COLO829 (cell line): ENCODE measurements at regions not wholly inside any gene's neighbourhood (a gene's known extent, or its start where the extent isn't known, plus 50 kb on each side); places are given as distances from the start of the nearest gene placed in this dataset.

Source experiments
- DNase-seq: peaks from one replicate; pipeline ENCODE4 v3.0.0; 2012; ENCODE audit warnings: low spot score

GRCh38 chr10:52651293-52651692, 121.3 kb downstream of the MBL2 start:
- no peak for DNase-seq

- DNase-seq = no peak
Observed at GRCh38 chr10:52652431-52653262, 119.9 kb downstream of the MBL2 start.

GRCh38 chr10:52653263-52653909, 119.2 kb downstream of the MBL2 start:
- no peak for DNase-seq

- DNase-seq = no peak
Observed at GRCh38 chr10:52654201-52654600, 118.4 kb downstream of the MBL2 start.

- DNase-seq = no peak
Observed at GRCh38 chr10:52658112-52658511, 114.5 kb downstream of the MBL2 start.

GRCh38 chr10:52659085-52659484, 113.5 kb downstream of the MBL2 start:
- DNase-seq = no peak

- no peak for DNase-seq
Observed at GRCh38 chr10:52662256-52662655, 110.3 kb downstream of the MBL2 start.

- no peak for DNase-seq
Observed at GRCh38 chr10:52663161-52663560, 109.4 kb downstream of the MBL2 start.

- DNase-seq = no peak
Observed at GRCh38 chr10:52664629-52665028, 108.0 kb downstream of the MBL2 start.

GRCh38 chr10:52665821-52666220, 106.8 kb downstream of the MBL2 start:
- no peak for DNase-seq

- no peak for DNase-seq
Observed at GRCh38 chr10:52666931-52667330, 105.7 kb downstream of the MBL2 start.

GRCh38 chr10:52668024-52668423, 104.6 kb downstream of the MBL2 start:
- no peak for DNase-seq

- no peak for DNase-seq
Observed at GRCh38 chr10:52672880-52673279, 99.7 kb downstream of the MBL2 start.

- DNase-seq = no peak
Observed at GRCh38 chr10:52673468-52673867, 99.1 kb downstream of the MBL2 start.

- DNase-seq = no peak
Observed at GRCh38 chr10:52674474-52674873, 98.1 kb downstream of the MBL2 start.

GRCh38 chr10:52677086-52677485, 95.5 kb downstream of the MBL2 start:
- DNase-seq = no peak

GRCh38 chr10:52678611-52679010, 94.0 kb downstream of the MBL2 start:
- DNase-seq = no peak

- no peak for DNase-seq
Observed at GRCh38 chr10:52679117-52679516, 93.5 kb downstream of the MBL2 start.

GRCh38 chr10:52682766-52683165, 89.8 kb downstream of the MBL2 start:
- no peak for DNase-seq

- no peak for DNase-seq
Observed at GRCh38 chr10:52683776-52684175, 88.8 kb downstream of the MBL2 start.

- DNase-seq = no peak
Observed at GRCh38 chr10:52688899-52689298, 83.7 kb downstream of the MBL2 start.

GRCh38 chr10:52696232-52696631, 76.4 kb downstream of the MBL2 start:
- DNase-seq = no peak

GRCh38 chr10:52701647-52702046, 70.9 kb downstream of the MBL2 start:
- DNase-seq = no peak

- DNase-seq = no peak
Observed at GRCh38 chr10:52703451-52703850, 69.1 kb downstream of the MBL2 start.
